Heart left ventricle (tissue), 16 donors: ENCODE measurements at regions not wholly inside any gene's neighbourhood (a gene's known extent, or its start where the extent isn't known, plus 50 kb on each side); places are given as distances from the start of the nearest gene placed in this dataset.

ENCODE experiments used
- ATAC-seq, 4 donors: fragments of 200-7000 bp; cut with Tn5 transposase; one replicate each; pipeline ENCODE4 v1.9.1; 2020 to 2022; ENCODE audit warnings: moderate library complexity in 4 of 4, mild to moderate bottlenecking in 3 of 4, moderate number of reproducible peaks in 1 of 4
- DNase-seq, 5 donors: peaks; one replicate each; pipeline ENCODE4 v3.0.0-alpha.2; 2020
- H3K27ac ChIP-seq, 12 donors: fragments of 200-600 bp; sonication (generic) in 4 of 12; one replicate each; pipeline versions ENCODE4 v1.5.0 to v1.8.0; 2016 to 2022; ENCODE audit warnings: mild to moderate bottlenecking in 2 of 12
- H3K27me3 ChIP-seq, 9 donors: fragments of 200-600 bp; sonication (generic) in 2 of 9; one replicate each; pipeline versions ENCODE4 v1.5.1 to v1.8.0; 2016 to 2022; ENCODE audit warnings: mild to moderate bottlenecking in 3 of 9
- H3K36me3 ChIP-seq, 9 donors: fragments of 200-600 bp; sonication (generic) in 2 of 9; one replicate each; pipeline versions ENCODE4 v1.5.0 to v1.8.0; 2018 to 2022; ENCODE audit warnings: mild to moderate bottlenecking in 2 of 9
- H3K4me1 ChIP-seq, 12 donors: fragments of 200-600 bp; sonication (generic) in 4 of 12; one replicate each; pipeline versions ENCODE4 v1.5.0 to v1.8.0; 2016 to 2022; ENCODE audit warnings: mild to moderate bottlenecking in 3 of 12
- H3K4me3 ChIP-seq, 12 donors: fragments of 200-600 bp; sonication (generic) in 4 of 12; one replicate each; pipeline versions ENCODE4 v1.5.0 to v1.8.0; 2017 to 2022; ENCODE audit warnings: mild to moderate bottlenecking in 9 of 12, moderate library complexity in 4 of 12
- H3K9me3 ChIP-seq, 12 donors: fragments of 200-600 bp; sonication (generic) in 4 of 12; one replicate each; pipeline versions ENCODE4 v1.5.0 to v1.8.0; 2016 to 2022; ENCODE audit warnings: mild to moderate bottlenecking in 1 of 12
- POLR2A ChIP-seq, 2 donors: fragments of 450-650 bp; IDR thresholded peaks; one replicate each; pipeline ENCODE4 v1.6.1; 2017; ENCODE audit warnings: antibody characterized with exemption in 2 of 2, mild to moderate bottlenecking in 2 of 2, moderate library complexity in 2 of 2
- WGBS, 4 donors: extraction: QIAGEN DNeasy Blood & Tissue Kit in 2 of 4; methylation state at CpG; one replicate each; pipeline versions ENCODE4 v1.1.5 to v1.1.7; 2013 to 2018; 5-methylcytosine and 5-hydroxymethylcytosine counted together
- intact Hi-C, 10 donors: fragments of 100-400 bp; cut with DNase I; formaldehyde crosslinking; loops; one replicate each; pipeline versions ENCODE4 v1.11.1 to v1.14.2; 2022
- TF ChIP-seq, protein P1 (sequence below), 12 donors: fragments of 200-600 bp; sonication (generic) in 4 of 12; IDR thresholded peaks; one replicate each; pipeline versions ENCODE4 v1.5.0 to v1.8.0; 2018 to 2022; ENCODE audit warnings: antibody characterized with exemption in 12 of 12, mild to moderate bottlenecking in 5 of 12
- donor health status: ischemic (EF 13 %, LVEDD 7.1; RV severe dilation, severe dysfunction).
- donor health status: healthy with polysubstance abuse.
- donor health status: DM: no; HTN: yes; CAD: no.
- donor health status: DM: no; HTN: no; CAD: no.
- donor health status: ischemic (EF 25% LVEDD 6.9; RV normal size, moderate dysfunction).
- donor health status: ischemic (EF 25% LVEDD 5.7; RV mildly dilated, moderate dysfunction).
- donor health status: healthy.
- donor health status: DM: yes; HTN: yes; CAD: no.
- donor health status: ischemic (EF 35%, LVEDD 5.7; RV mildly dilated, moderate dysfunction).
- donor health status: nonischemic (EF 11% LVEDD 7.7; RV severe dilation, severe dysfunction).
- donor health status: DM: yes; HTN: yes; CAD: no.
- donor health status: PGD.
- donor health status: ischemic (EF 29% LVEDD 5.4; RV normal size, mild dysfunction).
- donor health status: nonischemic (EF 23%, LVEDD 6.1; RV moderate dilation, normal function).

DNA sequence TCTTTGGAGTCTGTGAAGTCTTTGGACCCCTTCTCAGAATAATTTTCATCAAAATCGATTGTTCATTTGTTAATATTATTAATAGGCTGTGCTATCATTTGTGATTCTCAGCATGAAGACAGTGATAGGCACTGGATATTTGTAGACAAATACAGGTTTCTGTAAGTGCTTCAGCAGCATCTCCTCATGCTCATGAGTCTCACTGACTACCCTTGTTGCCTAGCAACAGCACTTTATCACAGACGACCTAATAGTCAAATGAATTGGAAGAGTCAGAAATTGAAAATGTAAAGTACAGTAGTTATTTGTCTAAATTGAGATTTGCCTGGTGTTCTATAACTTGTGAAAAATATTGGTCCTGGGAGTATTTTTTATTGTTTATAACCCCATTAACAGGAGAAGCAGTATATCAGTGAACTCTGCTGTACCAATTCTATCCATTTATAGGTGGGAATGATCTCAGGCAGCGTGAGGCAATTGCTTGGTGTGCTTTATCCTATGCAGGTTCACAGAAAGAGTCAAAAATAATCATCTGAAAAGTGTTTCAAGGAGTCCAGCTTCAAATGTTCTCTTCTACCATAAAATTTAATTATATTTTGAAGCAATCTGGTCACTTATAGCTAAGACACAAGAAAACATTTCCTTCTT, 684.6 kb downstream of the RFPL4B start:
- Histone ChIP-seq H3K36me3 (no peaks in the 10 kb centered on the region), H3K27ac (no peak overlapping the region), H3K4me1 (peaks cover 0 to 3% (median 0%) of the 10 kb centered on the region in 12 donors), H3K27me3 (no peaks in the 10 kb centered on the region), H3K4me3 (no peak overlapping the region), H3K9me3 (peaks cover 0 to 7% (median 0%) of the 10 kb centered on the region in 12 donors)
- 50 to 61% (median 58%) methylated on average over 3 of the region's 3 CpGs for WGBS, 4 donors
- TF ChIP-seq POLR2A (IDR thresholded peaks at IDR 0.05): no peak
- TF ChIP-seq, protein P1, sequence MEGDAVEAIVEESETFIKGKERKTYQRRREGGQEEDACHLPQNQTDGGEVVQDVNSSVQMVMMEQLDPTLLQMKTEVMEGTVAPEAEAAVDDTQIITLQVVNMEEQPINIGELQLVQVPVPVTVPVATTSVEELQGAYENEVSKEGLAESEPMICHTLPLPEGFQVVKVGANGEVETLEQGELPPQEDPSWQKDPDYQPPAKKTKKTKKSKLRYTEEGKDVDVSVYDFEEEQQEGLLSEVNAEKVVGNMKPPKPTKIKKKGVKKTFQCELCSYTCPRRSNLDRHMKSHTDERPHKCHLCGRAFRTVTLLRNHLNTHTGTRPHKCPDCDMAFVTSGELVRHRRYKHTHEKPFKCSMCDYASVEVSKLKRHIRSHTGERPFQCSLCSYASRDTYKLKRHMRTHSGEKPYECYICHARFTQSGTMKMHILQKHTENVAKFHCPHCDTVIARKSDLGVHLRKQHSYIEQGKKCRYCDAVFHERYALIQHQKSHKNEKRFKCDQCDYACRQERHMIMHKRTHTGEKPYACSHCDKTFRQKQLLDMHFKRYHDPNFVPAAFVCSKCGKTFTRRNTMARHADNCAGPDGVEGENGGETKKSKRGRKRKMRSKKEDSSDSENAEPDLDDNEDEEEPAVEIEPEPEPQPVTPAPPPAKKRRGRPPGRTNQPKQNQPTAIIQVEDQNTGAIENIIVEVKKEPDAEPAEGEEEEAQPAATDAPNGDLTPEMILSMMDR (IDR thresholded peaks at IDR 0.05): no peak
- ATAC-seq (no peak), DNase-seq (no peak)
- intact Hi-C loops: no loop called here

DNA sequence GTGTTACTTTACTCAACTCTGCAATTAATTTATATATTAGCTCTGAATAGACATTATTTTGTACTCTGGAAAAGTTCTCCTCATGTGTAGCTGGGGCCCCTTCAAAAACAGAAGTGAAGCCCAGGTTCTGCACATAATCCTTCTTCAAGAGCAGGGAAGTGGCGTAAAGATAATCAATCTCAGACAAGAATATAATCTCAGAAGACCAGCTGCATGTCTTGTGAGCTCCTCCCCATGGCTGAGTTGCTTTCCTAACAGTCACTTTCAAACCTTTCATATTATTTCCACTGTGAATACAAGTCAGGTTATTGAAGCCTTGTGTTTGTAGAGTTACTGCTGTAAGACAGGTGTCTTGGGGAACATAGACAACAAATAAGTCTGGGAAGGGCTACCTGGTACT, 691.9 kb downstream of the RFPL4B start:
- no peak for TF ChIP-seq POLR2A (IDR thresholded peaks at IDR 0.05)
- TF ChIP-seq, protein P1 (IDR thresholded peaks at IDR 0.05): no peak
- peaks cover 0 to 8% (median 0%) of the 10 kb centered on the region in 12 donors for H3K4me1 ChIP-seq
- H3K4me3 ChIP-seq: no peak overlapping the region
- 83 to 93% (median 90%) methylated on average over 1 of the region's 1 CpG for WGBS, 4 donors
- DNase-seq: no peak
- intact Hi-C loops: no loop called here
- ATAC-seq: no peak
- H3K9me3 ChIP-seq: no peaks in the 10 kb centered on the region
- no peaks in the 10 kb centered on the region for H3K36me3 ChIP-seq
- H3K27me3 ChIP-seq: no peaks in the 10 kb centered on the region
- H3K27ac ChIP-seq: no peak overlapping the region

DNA sequence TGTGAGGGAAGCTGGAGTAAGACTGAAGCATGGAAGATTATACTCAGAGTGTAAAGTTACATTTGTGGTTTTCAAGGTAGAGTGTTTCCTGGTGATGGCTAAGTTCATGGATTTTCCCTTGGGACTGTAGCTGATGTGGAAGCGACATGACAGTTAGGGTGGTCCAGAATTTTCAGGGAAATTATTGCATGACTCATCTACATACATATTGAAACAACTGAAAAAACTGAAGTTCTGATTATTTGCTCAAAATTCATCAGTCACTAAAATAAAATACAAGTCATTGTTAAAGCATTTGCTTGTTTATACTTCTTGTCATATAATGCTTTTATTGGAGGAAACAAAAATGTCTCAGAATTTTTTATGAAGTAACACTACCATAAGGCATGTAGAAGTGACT, 700.0 kb downstream of the RFPL4B start:
- no peak for DNase-seq
- WGBS, 4 donors: 0 to 86% (median 0%) methylated on average over 1 of the region's 1 CpG

DNA sequence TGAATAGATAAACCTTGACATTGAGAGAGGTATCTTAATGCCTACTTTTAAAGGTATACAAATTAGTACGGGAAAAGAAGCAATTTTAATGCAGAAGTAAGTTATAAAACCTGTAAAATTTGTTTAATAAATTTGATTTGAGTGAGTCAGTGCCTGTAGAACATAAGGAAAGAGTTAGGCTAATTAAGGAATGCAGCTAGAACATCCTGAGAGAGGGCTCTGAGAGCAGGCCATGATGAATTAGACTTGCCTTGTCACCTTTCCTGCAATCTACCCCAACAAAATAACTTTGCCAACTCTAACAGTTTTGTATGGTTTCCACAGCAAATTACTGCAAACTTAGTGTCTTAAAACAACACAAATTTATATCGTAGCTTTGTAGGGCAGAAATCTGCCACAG, 700.8 kb downstream of the RFPL4B start:
- Histone ChIP-seq H3K27me3 (no peaks in the 10 kb centered on the region), H3K4me3 (no peak overlapping the region), H3K4me1 (peaks cover 0 to 9% (median 0%) of the 10 kb centered on the region in 12 donors), H3K9me3 (no peaks in the 10 kb centered on the region), H3K27ac (no peak overlapping the region), H3K36me3 (no peaks in the 10 kb centered on the region)
- WGBS, 4 donors: 94 to 97% (median 96%) methylated on average over 2 of the region's 2 CpGs
- TF ChIP-seq POLR2A (IDR thresholded peaks at IDR 0.05): no peak
- TF ChIP-seq, protein P1 (IDR thresholded peaks at IDR 0.05): no peak
- DNase-seq: no peak
- ATAC-seq: no peak
- intact Hi-C loops: no loop called here

More for the DNA sequence above, 700.0 kb downstream of the RFPL4B start:
- no peak overlapping the region for H3K27ac ChIP-seq
- peaks cover 0 to 9% (median 0%) of the 10 kb centered on the region in 12 donors for H3K4me1 ChIP-seq
- intact Hi-C loops: no loop called here
- TF ChIP-seq, protein P1 (IDR thresholded peaks at IDR 0.05): no peak
- no peak for TF ChIP-seq POLR2A (IDR thresholded peaks at IDR 0.05)
- no peak overlapping the region for H3K4me3 ChIP-seq
- ATAC-seq: no peak
- no peaks in the 10 kb centered on the region for H3K9me3 ChIP-seq
- no peaks in the 10 kb centered on the region for H3K27me3 ChIP-seq
- H3K36me3 ChIP-seq: no peaks in the 10 kb centered on the region
